ENCODE measurements at regions not wholly inside any gene's neighbourhood (a gene's known extent, or its start where the extent isn't known, plus 50 kb on each side); places are given as distances from the start of the nearest gene placed in this dataset.

DNA sequence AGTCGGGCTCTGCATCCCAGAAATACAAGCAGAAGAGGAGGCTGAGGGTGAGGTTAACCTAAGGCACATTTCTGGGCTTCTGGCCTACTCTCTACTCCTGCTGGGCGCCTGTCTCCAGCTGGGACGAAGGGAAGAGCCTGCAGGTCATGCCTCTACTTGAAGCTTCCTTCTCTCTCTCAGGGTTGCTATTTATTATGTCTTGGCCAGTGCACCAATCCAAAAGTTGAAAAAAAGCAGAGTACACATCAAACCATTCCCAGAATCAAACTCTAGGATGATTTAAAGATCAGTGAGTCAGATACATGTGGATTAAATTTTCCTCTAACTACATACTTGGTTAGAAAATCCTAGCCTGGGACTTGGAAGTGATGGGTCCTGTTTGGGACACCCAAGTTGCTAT lies 60.2 kb upstream of the CDON start:
- no peak for DNase-seq
- Mint-ChIP-seq H3K4me1 (ENCODE audit: low read depth) (no peaks in the 10 kb centered on the region), H3K4me3 (no peak overlapping the region), H3K9me3 (no peaks in the 10 kb centered on the region), H3K27ac (no peak overlapping the region), H3K27me3 (ENCODE audit: low read depth) (no peaks in the 10 kb centered on the region), H3K36me3 (ENCODE audit: low read depth) (no peaks in the 10 kb centered on the region)
- intact Hi-C loops (cut with micrococcal nuclease): loop anchor here (1.0 to 5.0 kb wide), 3 partner anchors 69 to 201 kb away; no protein-coding TSS in a partner anchor
- CTCF ChIA-PET: interaction anchor here (0.7 to 1.7 kb wide), 3 partner anchors 11 to 200 kb away, joined by 3 to 6 read pairs (median 3); no protein-coding TSS in a partner anchor

DNA sequence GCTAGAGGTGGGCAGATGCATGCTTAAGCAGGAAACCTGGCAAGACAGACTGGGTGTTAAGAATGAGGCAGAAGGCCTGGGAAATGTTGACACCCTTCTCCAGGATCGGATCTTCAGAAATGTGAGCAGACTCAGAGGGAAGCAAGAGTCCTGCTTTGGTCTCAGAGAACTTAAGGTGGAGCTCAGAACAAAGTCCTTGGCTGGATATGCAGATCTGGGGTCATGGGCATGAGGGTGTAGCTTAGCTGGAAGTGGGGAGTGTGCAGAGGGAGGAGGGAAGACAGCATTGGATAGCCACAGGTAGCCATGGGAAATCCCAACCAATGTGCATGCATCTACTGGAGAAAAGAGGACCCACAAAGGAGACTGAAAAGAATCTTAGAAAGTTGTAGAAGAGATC lies 58.6 kb upstream of the CDON start:
- H3K4me1 Mint-ChIP-seq (ENCODE audit: low read depth): no peaks in the 10 kb centered on the region
- H3K4me3 Mint-ChIP-seq: no peak overlapping the region
- CTCF ChIA-PET: no interaction called here
- no peak for DNase-seq
- H3K9me3 Mint-ChIP-seq: no peaks in the 10 kb centered on the region
- no peak overlapping the region for H3K27ac Mint-ChIP-seq
- intact Hi-C loops (cut with micrococcal nuclease): loop anchor here (5.0 kb wide), 2 partner anchors 71 to 199 kb away; no protein-coding TSS in a partner anchor
- no peaks in the 10 kb centered on the region for H3K36me3 Mint-ChIP-seq (ENCODE audit: low read depth)
- no peaks in the 10 kb centered on the region for H3K27me3 Mint-ChIP-seq (ENCODE audit: low read depth)

GRCh38 chr11:126118806-126119205 lies 56.1 kb upstream of the CDON start:
- Mint-ChIP-seq H3K4me1 (ENCODE audit: low read depth) (no peaks in the 10 kb centered on the region), H3K27ac (no peak overlapping the region), H3K4me3 (no peak overlapping the region), H3K27me3 (ENCODE audit: low read depth) (no peaks in the 10 kb centered on the region), H3K9me3 (no peaks in the 10 kb centered on the region), H3K36me3 (ENCODE audit: low read depth) (no peaks in the 10 kb centered on the region)
- CTCF ChIA-PET: no interaction called here
- DNase-seq: no peak
- intact Hi-C loops (cut with micrococcal nuclease): no loop called here

GRCh38 chr11:126115816-126116331 lies 53.2 kb upstream of the CDON start:
- H3K36me3 Mint-ChIP-seq (ENCODE audit: low read depth): no peaks in the 10 kb centered on the region
- intact Hi-C loops (cut with micrococcal nuclease): no loop called here
- CTCF ChIA-PET: no interaction called here
- H3K27me3 Mint-ChIP-seq (ENCODE audit: low read depth): no peaks in the 10 kb centered on the region
- no peak overlapping the region for H3K4me3 Mint-ChIP-seq
- H3K9me3 Mint-ChIP-seq: no peaks in the 10 kb centered on the region
- DNase-seq: no peak
- H3K4me1 Mint-ChIP-seq (ENCODE audit: low read depth): no peaks in the 10 kb centered on the region
- H3K27ac Mint-ChIP-seq: no peak overlapping the region

DNA sequence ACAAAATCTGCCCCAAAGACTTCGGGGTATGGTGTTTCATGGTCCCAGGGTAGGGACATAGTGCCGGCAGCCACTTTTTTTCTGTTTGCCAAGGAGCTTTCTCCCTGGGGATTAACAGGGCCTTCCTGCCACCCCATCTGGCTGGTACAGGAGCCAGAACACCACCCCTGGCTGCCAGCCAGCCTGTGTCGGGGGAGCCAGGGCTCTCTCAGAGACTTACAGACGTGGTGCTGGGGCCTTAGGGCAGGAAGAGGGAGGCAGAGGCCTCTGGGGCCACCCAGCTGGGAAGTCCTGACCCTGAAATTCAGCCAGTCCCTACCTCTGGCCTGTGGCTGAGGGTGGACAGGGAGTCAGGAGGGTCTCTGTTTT lies 52.4 kb upstream of the CDON start:
- no peaks in the 10 kb centered on the region for H3K27me3 Mint-ChIP-seq (ENCODE audit: low read depth)
- no peaks in the 10 kb centered on the region for H3K36me3 Mint-ChIP-seq (ENCODE audit: low read depth)
- CTCF ChIA-PET: no interaction called here
- intact Hi-C loops (cut with micrococcal nuclease): no loop called here
- DNase-seq: no peak
- H3K27ac Mint-ChIP-seq: no peak overlapping the region
- H3K4me1 Mint-ChIP-seq (ENCODE audit: low read depth): no peaks in the 10 kb centered on the region
- H3K4me3 Mint-ChIP-seq: no peak overlapping the region
- no peaks in the 10 kb centered on the region for H3K9me3 Mint-ChIP-seq

DNA sequence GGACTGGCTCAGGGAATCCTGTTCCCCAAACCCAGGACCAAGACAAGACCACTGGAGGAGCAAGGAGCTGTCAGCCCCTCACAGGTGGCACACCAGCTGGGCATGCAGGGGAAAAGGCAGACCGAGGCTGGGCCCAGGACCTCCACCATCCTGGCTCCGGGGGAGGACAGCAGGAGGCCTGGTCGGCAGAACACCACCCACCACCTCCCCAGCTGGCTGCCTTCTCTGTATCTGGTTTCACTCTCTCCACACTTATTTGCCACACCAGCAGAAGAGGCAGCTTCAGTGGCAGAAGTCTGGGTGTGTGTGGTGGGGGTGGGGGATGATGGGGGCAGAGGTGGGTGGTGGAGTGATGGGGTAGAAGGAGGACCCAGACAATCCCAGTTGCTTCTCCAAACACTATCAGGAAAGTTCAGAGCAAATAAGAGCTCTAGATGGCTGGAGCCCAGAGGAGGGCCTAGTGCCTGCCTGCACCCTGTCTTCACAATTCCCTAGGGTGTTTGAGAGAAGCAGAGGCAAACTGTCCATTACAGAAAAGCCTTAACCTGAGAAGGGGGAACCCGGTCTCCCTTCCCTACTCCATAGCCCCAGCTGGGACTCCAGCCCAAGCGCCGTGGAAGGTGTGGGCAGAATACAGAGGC lies 51.9 kb upstream of the CDON start:
- Mint-ChIP-seq H3K4me3 (no peak overlapping the region), H3K36me3 (ENCODE audit: low read depth) (no peaks in the 10 kb centered on the region), H3K9me3 (no peaks in the 10 kb centered on the region), H3K27me3 (ENCODE audit: low read depth) (no peaks in the 10 kb centered on the region), H3K27ac (no peak overlapping the region), H3K4me1 (ENCODE audit: low read depth) (no peaks in the 10 kb centered on the region)
- DNase-seq: no peak
- CTCF ChIA-PET: no interaction called here
- intact Hi-C loops (cut with micrococcal nuclease): no loop called here

GRCh38 chr11:126113963-126114362 lies 51.3 kb upstream of the CDON start:
- H3K4me1 Mint-ChIP-seq (ENCODE audit: low read depth): no peaks in the 10 kb centered on the region
- H3K36me3 Mint-ChIP-seq (ENCODE audit: low read depth): no peaks in the 10 kb centered on the region
- DNase-seq: no peak
- intact Hi-C loops (cut with micrococcal nuclease): no loop called here
- no peaks in the 10 kb centered on the region for H3K27me3 Mint-ChIP-seq (ENCODE audit: low read depth)
- no peaks in the 10 kb centered on the region for H3K9me3 Mint-ChIP-seq
- CTCF ChIA-PET: no interaction called here
- no peak overlapping the region for H3K27ac Mint-ChIP-seq
- no peak overlapping the region for H3K4me3 Mint-ChIP-seq

DNA sequence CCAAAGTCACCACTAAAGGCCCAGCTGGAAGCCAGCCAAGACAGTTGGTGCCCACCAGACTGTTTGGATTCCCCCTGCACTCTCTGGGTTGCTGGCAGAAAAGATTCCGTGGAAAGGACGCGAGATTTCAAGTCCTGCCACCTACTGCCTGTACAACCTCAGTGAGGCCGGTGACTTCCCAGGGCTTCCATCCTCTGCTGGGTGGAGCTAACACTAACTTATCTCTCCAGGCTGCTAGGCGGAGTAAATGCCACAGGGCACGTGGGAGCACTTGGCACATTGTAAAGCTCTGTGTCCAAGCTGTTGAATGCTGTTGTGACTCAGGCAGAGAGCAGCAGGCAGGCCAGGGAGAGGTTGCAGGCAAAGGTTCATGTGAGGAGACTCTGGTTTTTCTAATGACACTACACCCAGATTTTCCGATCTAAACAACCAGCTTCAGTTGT lies 50.9 kb upstream of the CDON start:
- Mint-ChIP-seq H3K27me3 (ENCODE audit: low read depth) (no peaks in the 10 kb centered on the region), H3K36me3 (ENCODE audit: low read depth) (no peaks in the 10 kb centered on the region), H3K9me3 (no peaks in the 10 kb centered on the region), H3K27ac (no peak overlapping the region), H3K4me1 (ENCODE audit: low read depth) (no peaks in the 10 kb centered on the region), H3K4me3 (no peak overlapping the region)
- intact Hi-C loops (cut with micrococcal nuclease): no loop called here
- CTCF ChIA-PET: no interaction called here
- no peak for DNase-seq

- Mint-ChIP-seq H3K4me3 (no peak overlapping the region), H3K36me3 (ENCODE audit: low read depth) (no peaks in the 10 kb centered on the region), H3K4me1 (ENCODE audit: low read depth) (no peaks in the 10 kb centered on the region), H3K27me3 (ENCODE audit: low read depth) (no peaks in the 10 kb centered on the region), H3K27ac (no peak overlapping the region), H3K9me3 (no peaks in the 10 kb centered on the region)
- intact Hi-C loops (cut with micrococcal nuclease): no loop called here
- DNase-seq: no peak
- CTCF ChIA-PET: no interaction called here
Measured at GRCh38 chr11:126113012-126113411, 50.3 kb upstream of the CDON start.

GRCh38 chr11:126112547-126112946 lies 49.9 kb upstream of the CDON start:
- Mint-ChIP-seq H3K4me3 (no peak overlapping the region), H3K36me3 (ENCODE audit: low read depth) (no peaks in the 10 kb centered on the region), H3K27me3 (ENCODE audit: low read depth) (no peaks in the 10 kb centered on the region), H3K9me3 (no peaks in the 10 kb centered on the region), H3K27ac (no peak overlapping the region), H3K4me1 (ENCODE audit: low read depth) (no peaks in the 10 kb centered on the region)
- intact Hi-C loops (cut with micrococcal nuclease): no loop called here
- no peak for DNase-seq
- CTCF ChIA-PET: no interaction called here

All from activated naive CD4-positive, alpha-beta T cell treated with anti-CD3 and anti-CD28 coated beads for 36 hours (primary cell).